ENCODE measurements at regions not wholly inside any gene's neighbourhood (a gene's known extent, or its start where the extent isn't known, plus 50 kb on each side); places are given as distances from the start of the nearest gene placed in this dataset.

DNA sequence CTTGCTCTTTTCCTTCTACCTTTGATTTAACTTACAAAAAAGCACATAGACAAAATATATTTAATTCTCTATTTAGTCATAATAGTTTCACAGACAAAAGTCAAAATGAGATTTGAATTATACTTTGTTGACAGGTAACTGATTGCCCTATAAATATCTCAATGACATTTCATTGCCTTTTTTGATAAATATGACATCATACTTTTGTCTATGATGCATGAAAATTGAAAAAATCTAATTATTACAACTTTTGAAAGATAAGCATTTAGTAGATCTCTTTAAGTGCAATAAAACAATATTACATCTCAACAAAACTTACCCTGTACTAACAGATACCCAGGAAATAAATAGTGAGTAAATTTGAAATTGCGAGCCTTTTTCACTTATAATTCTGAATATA is 147.9 kb downstream of the SERPINI1 start:
- TF ChIP-seq SIN3A (IDR thresholded peaks at IDR 0.05; ENCODE audit: borderline replicate concordance, insufficient read depth, low read length), result no peak
- TF ChIP-seq TAF1 (IDR thresholded peaks at IDR 0.05; ENCODE audit: borderline replicate concordance, insufficient read depth, low read length), result no peak
- TF ChIP-seq, protein P1, sequence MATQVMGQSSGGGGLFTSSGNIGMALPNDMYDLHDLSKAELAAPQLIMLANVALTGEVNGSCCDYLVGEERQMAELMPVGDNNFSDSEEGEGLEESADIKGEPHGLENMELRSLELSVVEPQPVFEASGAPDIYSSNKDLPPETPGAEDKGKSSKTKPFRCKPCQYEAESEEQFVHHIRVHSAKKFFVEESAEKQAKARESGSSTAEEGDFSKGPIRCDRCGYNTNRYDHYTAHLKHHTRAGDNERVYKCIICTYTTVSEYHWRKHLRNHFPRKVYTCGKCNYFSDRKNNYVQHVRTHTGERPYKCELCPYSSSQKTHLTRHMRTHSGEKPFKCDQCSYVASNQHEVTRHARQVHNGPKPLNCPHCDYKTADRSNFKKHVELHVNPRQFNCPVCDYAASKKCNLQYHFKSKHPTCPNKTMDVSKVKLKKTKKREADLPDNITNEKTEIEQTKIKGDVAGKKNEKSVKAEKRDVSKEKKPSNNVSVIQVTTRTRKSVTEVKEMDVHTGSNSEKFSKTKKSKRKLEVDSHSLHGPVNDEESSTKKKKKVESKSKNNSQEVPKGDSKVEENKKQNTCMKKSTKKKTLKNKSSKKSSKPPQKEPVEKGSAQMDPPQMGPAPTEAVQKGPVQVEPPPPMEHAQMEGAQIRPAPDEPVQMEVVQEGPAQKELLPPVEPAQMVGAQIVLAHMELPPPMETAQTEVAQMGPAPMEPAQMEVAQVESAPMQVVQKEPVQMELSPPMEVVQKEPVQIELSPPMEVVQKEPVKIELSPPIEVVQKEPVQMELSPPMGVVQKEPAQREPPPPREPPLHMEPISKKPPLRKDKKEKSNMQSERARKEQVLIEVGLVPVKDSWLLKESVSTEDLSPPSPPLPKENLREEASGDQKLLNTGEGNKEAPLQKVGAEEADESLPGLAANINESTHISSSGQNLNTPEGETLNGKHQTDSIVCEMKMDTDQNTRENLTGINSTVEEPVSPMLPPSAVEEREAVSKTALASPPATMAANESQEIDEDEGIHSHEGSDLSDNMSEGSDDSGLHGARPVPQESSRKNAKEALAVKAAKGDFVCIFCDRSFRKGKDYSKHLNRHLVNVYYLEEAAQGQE (IDR thresholded peaks at IDR 0.05; ENCODE audit: insufficient read depth in 1 of 2, low read depth in 2 of 2, low read length in 2 of 2), result no peak
- TF ChIP-seq POLR2AphosphoS5 (IDR thresholded peaks at IDR 0.05; ENCODE audit: low read depth, low read length), result no peak
- TF ChIP-seq FOXP2 (optimal IDR thresholded peaks at IDR 0.05; ENCODE audit: borderline replicate concordance, extremely low read depth, extremely low read length, insufficient read depth), result no peak
